Esophagus muscularis mucosa (tissue), 4 donors: ENCODE measurements at regions not wholly inside any gene's neighbourhood (a gene's known extent, or its start where the extent isn't known, plus 50 kb on each side); places are given as distances from the start of the nearest gene placed in this dataset.

Source experiments
- DNase-seq: peaks from one replicate; pipeline ENCODE4 v3.0.0-alpha.2; 2017; ENCODE audit errors: extremely low spot score
- H3K27ac ChIP-seq, 4 donors: fragments of 200-600 bp; sonication (generic); replicated peaks in 1 of 4; 1 replicate in 3 of 4; 2 replicates in 1 of 4; pipeline ENCODE4 v1.5.1; 2016 to 2019; ENCODE audit warnings: mild to moderate bottlenecking in 1 of 4
- H3K27me3 ChIP-seq, 4 donors: fragments of 200-600 bp; sonication (generic); one replicate each; pipeline versions ENCODE4 v1.5.1 to v1.6.0; 2016 to 2019
- H3K36me3 ChIP-seq, 4 donors: fragments of 200-600 bp; sonication (generic); one replicate each; pipeline ENCODE4 v1.5.1; 2016 to 2019
- H3K4me1 ChIP-seq, 4 donors: fragments of 200-600 bp; sonication (generic); one replicate each; pipeline ENCODE4 v1.5.1; 2016 to 2019
- H3K4me3 ChIP-seq, 4 donors: fragments of 200-600 bp; sonication (generic); 1 replicate in 2 of 4; 2 replicates in 2 of 4; pipeline ENCODE4 v1.5.1; 2016 to 2019; ENCODE audit warnings: mild to moderate bottlenecking in 4 of 4, moderate library complexity in 1 of 4
- H3K9me3 ChIP-seq, 4 donors: fragments of 200-600 bp; sonication (generic); 1 replicate in 3 of 4; 2 replicates in 1 of 4; pipeline ENCODE4 v1.5.1; 2016 to 2019
- CTCF ChIP-seq, 3 experiments: fragments of 200-600 bp in 2 of 3; fragments of 450-650 bp in 1 of 3; sonication (generic) in 2 of 3; IDR thresholded peaks; one replicate each; pipeline ENCODE4 v1.5.1; 2017 to 2019; ENCODE audit warnings: antibody characterized with exemption in 3 of 3, mild to moderate bottlenecking in 2 of 3, moderate library complexity in 1 of 3
- EP300 ChIP-seq: sonication (generic); formaldehyde crosslinking; IDR thresholded peaks from one replicate; pipeline ENCODE4 v1.6.1; 2017; ENCODE audit warnings: antibody characterized with exemption
- POLR2A ChIP-seq: fragments of 450-650 bp; IDR thresholded peaks from one replicate; pipeline ENCODE4 v1.6.1; 2017; ENCODE audit warnings: antibody characterized with exemption, moderate library complexity, mild to moderate bottlenecking, low read depth
- POLR2AphosphoS5 ChIP-seq, 2 donors: sonication (generic); formaldehyde crosslinking; IDR thresholded peaks; one replicate each; pipeline ENCODE4 v1.6.1; 2017; ENCODE audit warnings: antibody characterized with exemption in 2 of 2
- WGBS: methylation state at CpG from one replicate; pipeline ENCODE4 v1.1.5; 2018; 5-methylcytosine and 5-hydroxymethylcytosine counted together
- intact Hi-C: fragments of 100-400 bp; cut with DNase I; formaldehyde crosslinking; loops from one replicate; pipeline ENCODE4 v1.15.1; 2023

- Histone ChIP-seq H3K36me3 (no peaks in the 10 kb centered on the region), H3K27me3 (no peaks in the 10 kb centered on the region), H3K4me3 (no peak overlapping the region), H3K27ac (no peak overlapping the region), H3K9me3 (no peaks in the 10 kb centered on the region), H3K4me1 (no peaks in the 10 kb centered on the region)
- no peak for DNase-seq
- intact Hi-C loops: no loop called here
- 81% methylated on average over 1 of the region's 1 CpG for WGBS
- TF ChIP-seq POLR2AphosphoS5 (IDR thresholded peaks at IDR 0.05) (no peak), POLR2A (no peak), EP300 (no peak), CTCF (IDR thresholded peaks at IDR 0.05) (no peak)
These were observed 930.2 kb upstream of the LRRTM1 start for GRCh38 chr2:81234711-81235110.

GRCh38 chr2:81225756-81226155 lies 921.2 kb upstream of the LRRTM1 start:
- H3K4me3 ChIP-seq: no peak overlapping the region
- no peak for TF ChIP-seq POLR2AphosphoS5 (IDR thresholded peaks at IDR 0.05)
- TF ChIP-seq POLR2A: no peak
- TF ChIP-seq CTCF (IDR thresholded peaks at IDR 0.05): no peak
- TF ChIP-seq EP300: no peak
- 61% methylated on average over 4 of the region's 4 CpGs for WGBS
- no peak overlapping the region for H3K27ac ChIP-seq
- H3K27me3 ChIP-seq: no peaks in the 10 kb centered on the region
- no peaks in the 10 kb centered on the region for H3K9me3 ChIP-seq
- H3K4me1 ChIP-seq: no peaks in the 10 kb centered on the region
- no peak for DNase-seq
- H3K36me3 ChIP-seq: no peaks in the 10 kb centered on the region
- intact Hi-C loops: no loop called here

- WGBS: 73% methylated on average over 2 of the region's 2 CpGs
- Histone ChIP-seq H3K27ac (no peak overlapping the region), H3K36me3 (no peaks in the 10 kb centered on the region), H3K27me3 (no peaks in the 10 kb centered on the region), H3K4me3 (no peak overlapping the region), H3K9me3 (no peaks in the 10 kb centered on the region), H3K4me1 (no peaks in the 10 kb centered on the region)
- intact Hi-C loops: no loop called here
- TF ChIP-seq POLR2AphosphoS5 (IDR thresholded peaks at IDR 0.05) (no peak), POLR2A (no peak), CTCF (IDR thresholded peaks at IDR 0.05) (no peak), EP300 (no peak)
- DNase-seq: no peak
These were observed 909.0 kb upstream of the LRRTM1 start for GRCh38 chr2:81213598-81213997.

DNA sequence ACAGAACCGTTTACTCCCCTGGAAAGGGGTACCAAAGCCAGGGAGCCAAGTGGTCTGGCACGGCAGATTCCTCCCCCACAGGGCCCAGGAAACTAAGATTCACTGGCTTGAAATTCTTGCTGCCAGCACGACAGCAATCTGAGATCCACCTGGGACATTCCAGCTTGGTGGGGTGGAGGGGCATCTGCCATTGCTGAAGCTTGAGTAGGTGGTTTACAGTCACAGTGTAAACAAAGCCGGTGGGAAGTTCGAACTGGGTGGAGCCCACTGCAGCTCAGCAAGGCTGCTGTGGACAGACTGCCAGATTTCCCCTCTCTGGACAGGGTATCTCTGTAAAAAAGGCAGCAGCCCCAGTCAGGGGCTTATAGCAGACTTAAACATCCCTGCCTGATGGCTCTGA lies 901.7 kb upstream of the LRRTM1 start:
- Histone ChIP-seq H3K9me3 (no peaks in the 10 kb centered on the region), H3K27ac (no peak overlapping the region), H3K36me3 (no peaks in the 10 kb centered on the region), H3K4me3 (no peak overlapping the region), H3K27me3 (no peaks in the 10 kb centered on the region), H3K4me1 (no peaks in the 10 kb centered on the region)
- 81% methylated on average over 4 of the region's 5 CpGs for WGBS
- TF ChIP-seq CTCF (IDR thresholded peaks at IDR 0.05) (no peak), POLR2A (no peak), EP300 (no peak)
- intact Hi-C loops: no loop called here
- no peak for DNase-seq

GRCh38 chr2:81196933-81197628 lies 892.5 kb upstream of the LRRTM1 start:
- WGBS: 97% methylated on average over 25 of the region's 30 CpGs
- DNase-seq: no peak
- H3K4me1 ChIP-seq: no peaks in the 10 kb centered on the region

More at GRCh38 chr2:81196933-81197628, 892.5 kb upstream of the LRRTM1 start:
- H3K27ac ChIP-seq: no peak overlapping the region
- no peak for TF ChIP-seq POLR2A
- no peak for TF ChIP-seq CTCF (IDR thresholded peaks at IDR 0.05)
- TF ChIP-seq EP300: no peak
- no peak for TF ChIP-seq POLR2AphosphoS5 (IDR thresholded peaks at IDR 0.05)
- H3K9me3 ChIP-seq: peaks cover 0 to 18% (median 0%) of the 10 kb centered on the region in 4 donors
- intact Hi-C loops: no loop called here
- H3K36me3 ChIP-seq: no peaks in the 10 kb centered on the region
- no peak overlapping the region for H3K4me3 ChIP-seq
- no peaks in the 10 kb centered on the region for H3K27me3 ChIP-seq
